GM12864 (cell line): ENCODE measurements at regions not wholly inside any gene's neighbourhood (a gene's known extent, or its start where the extent isn't known, plus 50 kb on each side); places are given as distances from the start of the nearest gene placed in this dataset.

ENCODE experiments used
- DNase-seq: peaks from one replicate; pipeline ENCODE4 v3.0.0-alpha.2; 2011; ENCODE audit warnings: low read depth
- H3K4me3 ChIP-seq: 2 replicates; pipeline ENCODE4 v1.5.1; 2011; ENCODE audit warnings: mild to moderate bottlenecking, low read depth, low read length, control low read depth
- TF ChIP-seq, protein P1 (sequence below): IDR thresholded peaks from 2 replicates; pipeline ENCODE4 v1.5.1; 2011; ENCODE audit warnings: low read depth, mild to moderate bottlenecking, moderate library complexity, low read length, control low read depth, inconsistent platforms; ENCODE audit errors: missing control alignments

DNA sequence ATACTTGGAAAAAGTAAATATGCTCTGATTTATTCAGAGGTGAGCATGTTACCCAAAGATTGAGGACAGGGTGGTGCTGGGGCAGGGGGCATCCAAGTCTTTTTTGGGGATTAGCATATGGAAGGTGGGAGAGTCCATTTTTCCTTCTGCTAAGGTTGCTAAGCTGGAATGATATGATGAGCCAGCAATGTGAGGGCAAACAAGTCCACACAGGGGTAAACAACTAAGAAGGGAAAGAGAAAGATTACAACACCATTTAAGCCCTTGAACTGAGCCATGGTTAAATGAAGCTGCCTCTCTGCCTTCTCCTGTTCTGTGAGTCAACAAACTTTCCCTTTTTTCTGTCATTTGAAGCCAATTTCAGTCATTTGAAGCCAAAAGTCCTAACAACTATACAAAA lies 89.0 kb downstream of the RPL22L1 start:
- no peak overlapping the region for H3K4me3 ChIP-seq
- no peak for DNase-seq
- TF ChIP-seq, protein P1, sequence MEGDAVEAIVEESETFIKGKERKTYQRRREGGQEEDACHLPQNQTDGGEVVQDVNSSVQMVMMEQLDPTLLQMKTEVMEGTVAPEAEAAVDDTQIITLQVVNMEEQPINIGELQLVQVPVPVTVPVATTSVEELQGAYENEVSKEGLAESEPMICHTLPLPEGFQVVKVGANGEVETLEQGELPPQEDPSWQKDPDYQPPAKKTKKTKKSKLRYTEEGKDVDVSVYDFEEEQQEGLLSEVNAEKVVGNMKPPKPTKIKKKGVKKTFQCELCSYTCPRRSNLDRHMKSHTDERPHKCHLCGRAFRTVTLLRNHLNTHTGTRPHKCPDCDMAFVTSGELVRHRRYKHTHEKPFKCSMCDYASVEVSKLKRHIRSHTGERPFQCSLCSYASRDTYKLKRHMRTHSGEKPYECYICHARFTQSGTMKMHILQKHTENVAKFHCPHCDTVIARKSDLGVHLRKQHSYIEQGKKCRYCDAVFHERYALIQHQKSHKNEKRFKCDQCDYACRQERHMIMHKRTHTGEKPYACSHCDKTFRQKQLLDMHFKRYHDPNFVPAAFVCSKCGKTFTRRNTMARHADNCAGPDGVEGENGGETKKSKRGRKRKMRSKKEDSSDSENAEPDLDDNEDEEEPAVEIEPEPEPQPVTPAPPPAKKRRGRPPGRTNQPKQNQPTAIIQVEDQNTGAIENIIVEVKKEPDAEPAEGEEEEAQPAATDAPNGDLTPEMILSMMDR: no peak

DNA sequence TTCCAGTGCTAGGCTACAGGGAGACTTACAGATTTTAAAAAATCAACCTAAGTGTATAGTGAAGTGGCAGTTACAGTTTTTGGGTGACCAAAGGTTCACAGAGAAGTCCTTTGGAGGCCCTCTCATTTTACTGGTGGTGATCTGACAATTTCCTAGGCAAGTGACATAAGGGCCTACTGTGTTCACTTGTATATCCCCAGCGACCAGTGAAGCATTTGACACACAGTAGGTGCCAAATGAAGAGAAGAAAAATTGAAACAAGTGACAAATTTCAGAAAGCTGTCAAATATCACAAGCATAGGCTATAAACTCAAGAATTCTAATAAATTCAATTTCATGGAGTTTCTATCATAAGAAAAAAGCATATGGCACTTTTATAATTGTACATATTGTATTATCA lies 89.5 kb downstream of the RPL22L1 start:
- DNase-seq: no peak
- TF ChIP-seq, protein P1: no peak
- no peak overlapping the region for H3K4me3 ChIP-seq

DNA sequence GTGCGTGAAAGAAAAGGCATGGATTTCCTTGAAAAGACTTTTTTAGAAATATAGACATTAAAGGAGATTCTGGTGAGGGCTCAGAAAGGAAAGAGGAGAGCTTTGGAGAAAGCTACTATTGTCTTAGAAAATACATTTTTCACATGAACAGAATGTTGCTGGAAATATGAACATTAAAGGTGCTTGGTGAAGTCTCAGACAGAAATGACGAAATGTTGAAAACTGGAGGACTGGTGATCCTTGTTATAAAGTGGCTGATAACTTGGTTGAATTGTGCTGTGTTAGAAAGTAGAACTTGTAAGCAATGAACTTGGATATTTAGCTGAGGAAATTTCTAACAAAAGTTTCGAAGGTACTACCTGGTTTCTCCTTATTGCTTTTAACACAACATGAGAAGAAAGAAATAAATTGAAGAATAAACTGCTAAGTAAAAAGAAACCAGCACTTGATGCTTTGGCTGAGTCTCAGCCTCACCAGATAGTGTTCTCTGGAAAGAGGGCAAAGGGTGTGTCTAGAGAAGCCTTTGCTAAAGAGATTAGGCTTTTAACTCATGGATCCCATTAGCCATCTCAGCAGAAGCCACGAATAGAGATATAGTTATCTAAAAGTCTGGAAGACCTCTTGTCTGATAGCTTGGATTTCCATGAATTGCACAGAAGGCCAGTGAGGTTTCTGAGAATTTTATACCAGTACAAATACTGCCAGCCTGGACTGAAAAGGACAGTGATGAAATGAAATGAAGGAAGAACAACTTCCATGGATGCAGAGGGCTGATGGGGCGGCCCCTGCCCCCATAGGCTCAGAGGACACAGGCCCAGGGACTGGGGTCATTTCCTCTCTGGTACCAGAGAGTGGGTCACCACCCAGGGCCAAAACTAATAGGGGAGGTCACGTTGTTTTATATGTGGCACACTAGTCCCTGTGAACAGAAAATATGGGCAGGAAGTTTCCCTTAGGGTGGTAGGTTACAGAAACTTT lies 91.5 kb downstream of the RPL22L1 start:
- no peak for DNase-seq
- TF ChIP-seq, protein P1: no peak
- H3K4me3 ChIP-seq: no peak overlapping the region

DNA sequence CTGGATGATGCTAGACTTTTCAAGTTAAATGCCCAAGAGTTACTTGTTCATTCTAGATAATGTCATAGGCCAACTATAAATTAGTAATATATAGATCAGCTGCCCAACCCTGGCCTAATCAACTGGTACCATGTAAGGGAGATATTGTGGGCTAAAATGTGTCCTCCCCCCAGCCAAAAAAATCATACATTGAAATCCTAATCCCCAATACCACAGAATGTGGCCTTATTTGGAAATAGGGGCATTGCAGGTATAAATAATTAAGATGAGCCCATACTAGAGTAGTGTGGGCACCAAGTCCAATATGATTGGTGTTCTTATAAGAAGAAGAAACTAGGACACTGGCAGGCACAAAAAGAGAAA lies 92.5 kb downstream of the RPL22L1 start:
- TF ChIP-seq, protein P1: no peak
- DNase-seq: no peak
- no peak overlapping the region for H3K4me3 ChIP-seq

DNA sequence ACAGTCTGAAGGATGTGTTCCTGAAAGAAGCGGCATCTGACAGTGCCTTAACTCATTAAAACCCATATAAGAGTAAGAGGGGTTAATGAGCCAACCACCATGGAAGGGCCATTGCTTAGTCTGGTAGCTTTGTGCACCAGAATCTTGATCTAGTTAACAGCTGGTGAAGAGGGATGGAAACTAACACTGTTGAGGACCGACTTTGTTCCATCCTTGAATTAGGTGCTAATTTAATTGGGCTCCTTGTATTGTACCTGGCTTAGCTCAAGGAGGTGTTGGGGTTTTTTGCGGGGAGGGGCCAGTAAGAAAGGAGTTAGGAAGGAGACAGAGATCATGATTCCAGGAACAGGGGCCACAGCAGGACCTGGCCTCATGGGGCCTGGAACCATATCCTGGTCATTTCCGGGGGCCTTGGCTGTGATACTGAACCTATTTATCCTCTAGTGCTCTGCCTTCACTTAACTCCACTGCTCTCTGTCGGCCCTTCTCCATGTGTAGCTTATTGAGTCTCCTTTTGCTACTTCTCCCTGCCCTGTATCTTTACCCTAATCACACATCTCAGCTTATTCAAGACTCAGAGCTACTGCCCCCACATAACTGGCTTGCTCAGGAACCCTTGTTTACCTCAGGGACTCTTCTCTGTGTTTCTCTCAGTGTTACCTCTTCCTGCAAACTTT lies 93.0 kb downstream of the RPL22L1 start:
- TF ChIP-seq, protein P1: no peak
- DNase-seq: no peak
- no peak overlapping the region for H3K4me3 ChIP-seq

DNA sequence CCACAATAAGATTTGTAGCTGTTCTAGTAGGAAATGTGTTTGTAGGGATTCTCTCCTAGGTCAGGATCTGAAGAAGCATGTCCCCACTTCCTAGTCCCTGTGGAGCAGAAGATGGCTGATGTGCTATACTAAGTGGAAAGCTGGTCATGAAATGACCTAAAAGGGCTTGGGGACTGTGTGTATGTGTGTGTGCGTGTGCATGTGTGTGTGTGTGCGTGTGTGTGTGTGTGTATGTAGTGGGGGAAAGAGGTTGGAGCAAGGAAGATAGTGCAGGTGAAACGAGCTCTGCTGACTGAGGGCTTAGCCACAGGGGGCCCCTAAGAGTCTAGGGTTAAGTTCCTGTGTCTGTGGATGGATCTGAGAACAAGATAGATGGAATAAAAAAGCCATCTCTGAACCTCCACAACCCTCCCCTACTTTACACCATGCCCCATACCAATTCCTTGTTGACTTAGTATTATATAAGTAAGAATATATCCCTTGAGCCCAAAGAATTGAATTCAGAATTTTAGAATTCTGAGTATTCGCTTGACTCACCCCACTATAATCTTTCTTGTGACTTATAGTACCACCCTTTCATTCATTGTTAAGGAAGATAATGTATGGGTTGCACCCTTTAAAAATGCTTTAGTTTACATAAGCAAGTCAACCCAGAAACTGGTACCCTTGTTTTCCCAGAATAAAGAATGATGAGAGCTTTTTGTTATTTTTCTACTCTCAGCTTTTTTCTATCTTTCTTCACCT lies 96.1 kb downstream of the RPL22L1 start:
- no peak for DNase-seq
- H3K4me3 ChIP-seq: no peak overlapping the region
- TF ChIP-seq, protein P1: no peak
